ENCODE measurements at regions not wholly inside any gene's neighbourhood (a gene's known extent, or its start where the extent isn't known, plus 50 kb on each side); places are given as distances from the start of the nearest gene placed in this dataset.

DNA sequence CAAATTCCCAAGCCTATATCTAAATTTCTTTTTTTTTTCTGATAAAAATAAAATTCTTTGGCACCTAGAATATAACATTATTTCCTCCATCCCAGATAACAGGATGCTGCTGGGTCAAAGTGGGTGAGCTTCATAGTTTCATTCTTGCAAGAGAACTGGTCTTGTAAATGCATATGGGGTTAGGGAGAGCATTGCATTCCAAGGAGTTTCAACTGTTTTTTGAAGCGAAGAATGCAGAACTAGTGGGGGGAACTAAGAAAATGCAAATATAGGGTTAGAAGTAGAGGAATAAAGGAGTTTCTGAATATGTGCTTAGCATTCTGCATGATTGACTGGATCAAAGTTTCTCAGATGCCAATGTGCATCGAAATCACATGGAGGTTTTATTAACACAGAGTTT is 347.2 kb upstream of the XYLT1 start:
- Histone ChIP-seq H2BK5ac (ENCODE audit: low read length) (no peak overlapping the region), H3K9ac (ENCODE audit: low read depth, low read length, poor library complexity) (no peak overlapping the region), H2BK15ac (ENCODE audit: low read length) (no peak overlapping the region), H4K8ac (ENCODE audit: low read depth, low read length) (no peak overlapping the region), H3K4me2 (ENCODE audit: insufficient read depth, low read length, poor library complexity, severe bottlenecking) (no peak overlapping the region), H3K23ac (ENCODE audit: low read depth, low read length, poor library complexity) (no peak overlapping the region), H2BK12ac (ENCODE audit: low read length) (no peak overlapping the region), H3K27me3 (ENCODE audit: control insufficient read depth in 3 of 3, insufficient read depth in 3 of 3, low read depth in 1 of 3, low read length in 3 of 3) (no peaks in the 10 kb centered on the region), H2AK5ac (ENCODE audit: low read depth, low read length) (no peak overlapping the region), H3K36me3 (replicated peaks in 1 of 2; ENCODE audit: control insufficient read depth in 2 of 2, insufficient read depth in 2 of 2, low read length in 2 of 2) (no peaks in the 10 kb centered on the region), H3K14ac (ENCODE audit: low read length) (no peak overlapping the region), H3K4ac (ENCODE audit: low read length) (no peak overlapping the region), H3K4me1 (ENCODE audit: control insufficient read depth in 2 of 2, insufficient read depth in 1 of 2, low read depth in 1 of 2, low read length in 2 of 2) (no peaks in the 10 kb centered on the region), H4K91ac (ENCODE audit: low read depth, low read length, poor library complexity) (no peak overlapping the region), H3K27ac (replicated peaks; ENCODE audit: low read length) (no peak overlapping the region), H3K18ac (ENCODE audit: low read length) (no peak overlapping the region), H3K79me1 (ENCODE audit: low read depth, low read length) (no peaks in the 10 kb centered on the region), H3K9me3 (replicated peaks in 1 of 2; ENCODE audit: control insufficient read depth in 2 of 2, insufficient read depth in 1 of 2, low read depth in 1 of 2, low read length in 2 of 2) (no peaks in the 10 kb centered on the region), H3K4me3 (ENCODE audit: low read length in 2 of 2) (no peak overlapping the region), H2AFZ (ENCODE audit: low read length) (no peak overlapping the region), H2BK120ac (ENCODE audit: low read depth, low read length) (no peak overlapping the region)
- no peak for DNase-seq (ENCODE audit: low spot score)
- WGBS, 2 donors (ENCODE audit: extremely low coverage in 2 of 2, insufficient read length in 2 of 2, insufficient replicate concordance in 1 of 2), result no CpG with 5 or more reads among the region's 2 CpGs

DNA sequence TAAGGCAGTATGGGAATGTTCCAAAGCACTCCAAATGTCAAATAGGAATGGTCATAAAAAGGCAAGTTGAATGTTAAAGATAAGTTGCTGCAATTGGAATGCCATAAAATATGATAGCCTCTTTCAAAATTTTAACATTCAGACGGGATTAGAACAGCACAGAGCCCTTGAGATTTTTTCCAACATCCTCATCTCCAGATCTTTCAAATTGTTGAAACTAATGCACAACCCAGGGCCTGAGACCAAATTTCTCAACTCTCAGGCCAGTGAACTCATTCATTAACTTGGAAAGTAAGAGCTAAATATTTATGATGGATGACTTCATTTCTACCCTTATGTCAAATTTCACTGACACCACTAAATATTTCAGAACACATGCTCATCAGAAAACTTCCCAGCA is 346.5 kb upstream of the XYLT1 start:
- no peak overlapping the region for H4K8ac ChIP-seq (ENCODE audit: low read depth, low read length)
- H3K36me3 ChIP-seq (replicated peaks in 1 of 2; ENCODE audit: control insufficient read depth in 2 of 2, insufficient read depth in 2 of 2, low read length in 2 of 2), result no peaks in the 10 kb centered on the region
- no peaks in the 10 kb centered on the region for H3K27me3 ChIP-seq (ENCODE audit: control insufficient read depth in 3 of 3, insufficient read depth in 3 of 3, low read depth in 1 of 3, low read length in 3 of 3)
- no peak overlapping the region for H3K18ac ChIP-seq (ENCODE audit: low read length)
- H3K27ac ChIP-seq (replicated peaks; ENCODE audit: low read length), result no peak overlapping the region
- H3K4me3 ChIP-seq (ENCODE audit: low read length in 2 of 2), result no peak overlapping the region
- H3K4me2 ChIP-seq (ENCODE audit: insufficient read depth, low read length, poor library complexity, severe bottlenecking), result no peak overlapping the region
- H2BK12ac ChIP-seq (ENCODE audit: low read length), result no peak overlapping the region
- no peak overlapping the region for H2BK120ac ChIP-seq (ENCODE audit: low read depth, low read length)
- H3K14ac ChIP-seq (ENCODE audit: low read length), result no peak overlapping the region
- no CpG with 5 or more reads among the region's 1 CpG for WGBS, 2 donors (ENCODE audit: extremely low coverage in 2 of 2, insufficient read length in 2 of 2, insufficient replicate concordance in 1 of 2)
- no peak overlapping the region for H3K23ac ChIP-seq (ENCODE audit: low read depth, low read length, poor library complexity)
- no peaks in the 10 kb centered on the region for H3K4me1 ChIP-seq (ENCODE audit: control insufficient read depth in 2 of 2, insufficient read depth in 1 of 2, low read depth in 1 of 2, low read length in 2 of 2)
- no peak overlapping the region for H2BK15ac ChIP-seq (ENCODE audit: low read length)
- no peaks in the 10 kb centered on the region for H3K9me3 ChIP-seq (replicated peaks in 1 of 2; ENCODE audit: control insufficient read depth in 2 of 2, insufficient read depth in 1 of 2, low read depth in 1 of 2, low read length in 2 of 2)
- no peak overlapping the region for H2BK5ac ChIP-seq (ENCODE audit: low read length)
- H3K9ac ChIP-seq (ENCODE audit: low read depth, low read length, poor library complexity), result no peak overlapping the region
- H3K4ac ChIP-seq (ENCODE audit: low read length), result no peak overlapping the region
- DNase-seq (ENCODE audit: low spot score), result no peak
- H4K91ac ChIP-seq (ENCODE audit: low read depth, low read length, poor library complexity), result no peak overlapping the region
- no peaks in the 10 kb centered on the region for H3K79me1 ChIP-seq (ENCODE audit: low read depth, low read length)
- H2AK5ac ChIP-seq (ENCODE audit: low read depth, low read length), result no peak overlapping the region
- no peak overlapping the region for H2AFZ ChIP-seq (ENCODE audit: low read length)

DNA sequence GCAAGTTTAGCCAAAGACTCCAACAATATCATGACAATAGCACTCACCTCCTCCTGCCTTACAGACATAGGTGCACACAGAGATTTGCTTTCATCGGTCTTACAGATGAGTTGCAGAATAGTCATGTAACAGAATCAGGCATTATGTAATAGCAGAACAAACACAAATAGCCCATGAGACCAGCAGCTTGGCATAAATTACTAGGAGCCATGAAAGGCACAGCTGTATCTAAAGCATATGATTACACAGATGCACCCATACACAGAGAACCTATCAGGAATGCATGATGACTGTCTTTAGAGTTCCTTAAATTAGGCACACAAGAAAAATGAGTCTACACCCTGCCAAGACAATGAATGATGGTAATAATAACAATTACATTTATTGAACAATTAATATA is 342.0 kb upstream of the XYLT1 start:
- Histone ChIP-seq H2BK15ac (ENCODE audit: low read length) (no peak overlapping the region), H2BK120ac (ENCODE audit: low read depth, low read length) (no peak overlapping the region), H3K23ac (ENCODE audit: low read depth, low read length, poor library complexity) (no peak overlapping the region), H3K18ac (ENCODE audit: low read length) (no peak overlapping the region), H3K4ac (ENCODE audit: low read length) (no peak overlapping the region), H2BK12ac (ENCODE audit: low read length) (no peak overlapping the region), H3K4me2 (ENCODE audit: insufficient read depth, low read length, poor library complexity, severe bottlenecking) (no peak overlapping the region), H2BK5ac (ENCODE audit: low read length) (no peak overlapping the region), H3K36me3 (replicated peaks in 1 of 2; ENCODE audit: control insufficient read depth in 2 of 2, insufficient read depth in 2 of 2, low read length in 2 of 2) (no peaks in the 10 kb centered on the region), H4K91ac (ENCODE audit: low read depth, low read length, poor library complexity) (no peak overlapping the region), H3K14ac (ENCODE audit: low read length) (no peak overlapping the region), H3K27me3 (ENCODE audit: control insufficient read depth in 3 of 3, insufficient read depth in 3 of 3, low read depth in 1 of 3, low read length in 3 of 3) (no peaks in the 10 kb centered on the region), H4K8ac (ENCODE audit: low read depth, low read length) (no peak overlapping the region), H3K27ac (replicated peaks; ENCODE audit: low read length) (no peak overlapping the region), H3K9ac (ENCODE audit: low read depth, low read length, poor library complexity) (no peak overlapping the region), H3K4me1 (ENCODE audit: control insufficient read depth in 2 of 2, insufficient read depth in 1 of 2, low read depth in 1 of 2, low read length in 2 of 2) (no peaks in the 10 kb centered on the region), H3K4me3 (ENCODE audit: low read length in 2 of 2) (no peak overlapping the region), H3K79me1 (ENCODE audit: low read depth, low read length) (no peaks in the 10 kb centered on the region), H2AFZ (ENCODE audit: low read length) (no peak overlapping the region), H2AK5ac (ENCODE audit: low read depth, low read length) (no peak overlapping the region), H3K9me3 (replicated peaks in 1 of 2; ENCODE audit: control insufficient read depth in 2 of 2, insufficient read depth in 1 of 2, low read depth in 1 of 2, low read length in 2 of 2) (no peaks in the 10 kb centered on the region)
- DNase-seq (ENCODE audit: low spot score), result no peak
- WGBS, 2 donors (ENCODE audit: extremely low coverage in 2 of 2, insufficient read length in 2 of 2, insufficient replicate concordance in 1 of 2), result no CpG with 5 or more reads among the region's 1 CpG

DNA sequence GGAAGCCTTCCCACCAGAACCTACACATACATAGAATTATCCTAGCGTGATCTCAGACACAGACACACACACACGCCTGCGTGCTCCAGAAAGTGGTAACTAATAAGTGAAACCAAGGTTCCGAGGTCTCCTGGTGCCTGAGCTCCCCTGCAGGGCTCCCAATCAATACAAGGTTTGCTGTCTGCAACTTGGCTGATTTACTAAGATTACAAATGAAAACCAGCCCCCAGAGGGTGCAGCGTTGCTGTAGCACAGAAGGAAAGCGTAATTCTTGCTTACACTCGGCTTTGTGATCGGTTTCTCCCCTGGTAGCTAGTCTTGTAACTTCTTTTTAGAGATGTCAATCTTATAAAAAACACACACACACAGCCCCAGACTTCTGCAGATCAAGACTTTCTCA is 334.1 kb upstream of the XYLT1 start:
- H2BK12ac ChIP-seq (ENCODE audit: low read length), result no peak overlapping the region
- no peak overlapping the region for H3K14ac ChIP-seq (ENCODE audit: low read length)
- no peak overlapping the region for H3K18ac ChIP-seq (ENCODE audit: low read length)
- H4K91ac ChIP-seq (ENCODE audit: low read depth, low read length, poor library complexity), result no peak overlapping the region
- H3K27ac ChIP-seq (replicated peaks; ENCODE audit: low read length), result no peak overlapping the region
- no peak overlapping the region for H2BK15ac ChIP-seq (ENCODE audit: low read length)
- no peak overlapping the region for H2AFZ ChIP-seq (ENCODE audit: low read length)
- H3K23ac ChIP-seq (ENCODE audit: low read depth, low read length, poor library complexity), result no peak overlapping the region
- H3K27me3 ChIP-seq (ENCODE audit: control insufficient read depth in 3 of 3, insufficient read depth in 3 of 3, low read depth in 1 of 3, low read length in 3 of 3), result no peaks in the 10 kb centered on the region
- H3K4me2 ChIP-seq (ENCODE audit: insufficient read depth, low read length, poor library complexity, severe bottlenecking), result no peak overlapping the region
- no peaks in the 10 kb centered on the region for H3K4me1 ChIP-seq (ENCODE audit: control insufficient read depth in 2 of 2, insufficient read depth in 1 of 2, low read depth in 1 of 2, low read length in 2 of 2)
- no peak for DNase-seq (ENCODE audit: low spot score)
- no peak overlapping the region for H3K9ac ChIP-seq (ENCODE audit: low read depth, low read length, poor library complexity)
- no peak overlapping the region for H2BK5ac ChIP-seq (ENCODE audit: low read length)
- no peak overlapping the region for H3K4ac ChIP-seq (ENCODE audit: low read length)
- no peaks in the 10 kb centered on the region for H3K36me3 ChIP-seq (replicated peaks in 1 of 2; ENCODE audit: control insufficient read depth in 2 of 2, insufficient read depth in 2 of 2, low read length in 2 of 2)
- H2AK5ac ChIP-seq (ENCODE audit: low read depth, low read length), result no peak overlapping the region
- H3K79me1 ChIP-seq (ENCODE audit: low read depth, low read length), result no peaks in the 10 kb centered on the region
- H2BK120ac ChIP-seq (ENCODE audit: low read depth, low read length), result no peak overlapping the region
- no peak overlapping the region for H4K8ac ChIP-seq (ENCODE audit: low read depth, low read length)
- H3K9me3 ChIP-seq (replicated peaks in 1 of 2; ENCODE audit: control insufficient read depth in 2 of 2, insufficient read depth in 1 of 2, low read depth in 1 of 2, low read length in 2 of 2), result no peaks in the 10 kb centered on the region
- WGBS, 2 donors (ENCODE audit: extremely low coverage in 2 of 2, insufficient read length in 2 of 2, insufficient replicate concordance in 1 of 2), result no CpG with 5 or more reads among the region's 8 CpGs
- no peak overlapping the region for H3K4me3 ChIP-seq (ENCODE audit: low read length in 2 of 2)

Measured in neuronal stem cell (in vitro differentiated cells).